Neural progenitor cell (in vitro differentiated cells): ENCODE measurements at regions not wholly inside any gene's neighbourhood (a gene's known extent, or its start where the extent isn't known, plus 50 kb on each side); places are given as distances from the start of the nearest gene placed in this dataset.

ENCODE experiments used
- DNase-seq: peaks from one replicate; pipeline ENCODE4 v3.0.0-alpha.2; 2016; ENCODE audit warnings: low spot score
- H2AFZ ChIP-seq: fragments of 200-600 bp; sonication (generic); replicated peaks from 2 replicates; pipeline ENCODE4 v1.6.1; 2016; ENCODE audit warnings: antibody characterized with exemption
- H3F3A ChIP-seq: fragments of 200-600 bp; sonication (generic); 2 replicates; pipeline ENCODE4 v1.6.1; 2016; ENCODE audit warnings: antibody characterized with exemption, low read depth
- H3K27ac ChIP-seq: fragments of 200-600 bp; sonication (generic); 2 replicates; pipeline ENCODE4 v1.5.1; 2016; ENCODE audit warnings: mild to moderate bottlenecking
- H3K27me3 ChIP-seq: fragments of 200-600 bp; sonication (generic); 2 replicates; pipeline ENCODE4 v1.6.1; 2016; ENCODE audit warnings: mild to moderate bottlenecking, moderate library complexity
- H3K36me3 ChIP-seq: fragments of 200-600 bp; sonication (generic); 2 replicates; pipeline ENCODE4 v1.5.1; 2016
- H3K4me1 ChIP-seq: fragments of 200-600 bp; sonication (generic); 2 replicates; pipeline ENCODE4 v1.6.1; 2016; ENCODE audit warnings: mixed run types
- H3K4me2 ChIP-seq: fragments of 200-600 bp; sonication (generic); 2 replicates; pipeline ENCODE4 v1.6.1; 2016
- H3K4me3 ChIP-seq: fragments of 200-600 bp; sonication (generic); 2 replicates; pipeline ENCODE4 v1.5.1; 2016
- H3K79me2 ChIP-seq: fragments of 200-600 bp; sonication (generic); 2 replicates; pipeline ENCODE4 v1.6.1; 2016; ENCODE audit warnings: low read depth
- H3K9ac ChIP-seq: fragments of 200-600 bp; sonication (generic); 2 replicates; pipeline ENCODE4 v1.6.1; 2016
- H3K9me3 ChIP-seq: fragments of 200-600 bp; sonication (generic); 2 replicates; pipeline ENCODE4 v1.5.1; 2016; ENCODE audit warnings: low read depth
- H4K20me1 ChIP-seq: fragments of 200-600 bp; sonication (generic); 2 replicates; pipeline ENCODE4 v1.6.1; 2016; ENCODE audit warnings: low read depth
- H3K27ac Mint-ChIP-seq: 3 replicates; pipeline ENCODE4 v1.8.0; 2021; ENCODE audit warnings: mixed read lengths
- H3K27me3 Mint-ChIP-seq: 2 replicates; pipeline ENCODE4 v1.8.0; 2022; ENCODE audit warnings: low read depth, mild to moderate bottlenecking, inconsistent platforms, moderate library complexity, mixed read lengths; ENCODE audit not compliant: insufficient read depth
- H3K36me3 Mint-ChIP-seq: 3 replicates; pipeline ENCODE4 v1.8.0; 2021; ENCODE audit warnings: mixed read lengths
- H3K4me1 Mint-ChIP-seq: 3 replicates; pipeline ENCODE4 v1.8.0; 2021; ENCODE audit warnings: mixed read lengths
- H3K4me3 Mint-ChIP-seq: 3 replicates; pipeline ENCODE4 v1.8.0; 2021; ENCODE audit warnings: mild to moderate bottlenecking, moderate library complexity, mixed read lengths
- H3K9me3 Mint-ChIP-seq: 3 replicates; pipeline ENCODE4 v1.8.0; 2020; ENCODE audit warnings: mixed read lengths
- CTCF ChIP-seq: fragments of 200-600 bp; sonication (generic); IDR thresholded peaks from 2 replicates; pipeline ENCODE4 v1.5.1; 2017; ENCODE audit warnings: antibody characterized with exemption, mild to moderate bottlenecking
- EZH2 ChIP-seq: fragments of 200-600 bp; sonication (generic); IDR thresholded peaks from 2 replicates; pipeline ENCODE4 v1.6.1; 2017; ENCODE audit warnings: antibody characterized with exemption, mild to moderate bottlenecking, moderate library complexity
- EZH2phosphoT487 ChIP-seq: fragments of 200-600 bp; sonication (generic); IDR thresholded peaks from 2 replicates; pipeline ENCODE4 v1.6.1; 2017; ENCODE audit warnings: antibody characterized with exemption

DNA sequence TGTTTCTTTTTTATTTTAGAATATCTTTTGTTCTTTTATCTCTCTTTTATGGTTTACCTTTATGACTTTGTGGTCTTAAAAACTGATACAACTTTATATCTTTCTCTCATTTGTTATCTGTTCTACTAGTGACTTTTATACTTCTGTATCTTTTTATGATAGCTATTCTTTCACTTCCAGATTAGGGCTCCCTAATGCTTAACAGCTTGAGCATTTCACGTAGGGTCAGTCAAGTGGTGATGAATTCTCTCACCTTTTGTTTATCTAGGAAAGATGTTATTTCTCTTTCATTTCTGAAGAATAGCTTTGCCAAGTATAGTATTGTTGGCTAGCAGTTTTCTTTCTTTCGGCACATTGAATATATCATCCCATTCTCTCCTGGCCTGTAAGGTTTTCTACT, 123.6 kb downstream of the NUDT12 start:
- H3K27me3 ChIP-seq, result no peaks in the 10 kb centered on the region
- no peaks in the 10 kb centered on the region for H4K20me1 ChIP-seq
- no peaks in the 10 kb centered on the region for H3K36me3 ChIP-seq
- peaks cover 41% of the 10 kb centered on the region for H3K9me3 Mint-ChIP-seq
- H3K4me3 Mint-ChIP-seq, result no peak overlapping the region
- peaks cover 14% of the 10 kb centered on the region for H3K36me3 Mint-ChIP-seq
- DNase-seq, result no peak
- TF ChIP-seq CTCF, result no peak
- TF ChIP-seq EZH2phosphoT487, result no peak
- no peak for TF ChIP-seq EZH2
- H3K4me3 ChIP-seq, result no peak overlapping the region
- H3K4me1 ChIP-seq, result peaks cover 14% of the 10 kb centered on the region
- no peak overlapping the region for H3K4me2 ChIP-seq
- H3K27me3 Mint-ChIP-seq, result peaks cover 9% of the 10 kb centered on the region
- H3K4me1 Mint-ChIP-seq, result peaks cover 34% of the 10 kb centered on the region
- H3K9ac ChIP-seq, result no peak overlapping the region
- H3K79me2 ChIP-seq, result no peaks in the 10 kb centered on the region
- H3K9me3 ChIP-seq, result no peaks in the 10 kb centered on the region
- no peak overlapping the region for H3K27ac ChIP-seq
- no peaks in the 10 kb centered on the region for H3F3A ChIP-seq
- no peak overlapping the region for H2AFZ ChIP-seq
- H3K27ac Mint-ChIP-seq, result no peak overlapping the region

GRCh38 chr5:103436656-103437055, 125.9 kb downstream of the NUDT12 start:
- peaks cover 32% of the 10 kb centered on the region for H3K9me3 Mint-ChIP-seq
- H3K27me3 Mint-ChIP-seq, result peaks cover 5% of the 10 kb centered on the region
- Histone ChIP-seq H3F3A (no peaks in the 10 kb centered on the region), H3K79me2 (no peaks in the 10 kb centered on the region), H3K4me2 (no peak overlapping the region), H3K27ac (no peak overlapping the region), H3K27me3 (no peaks in the 10 kb centered on the region), H4K20me1 (no peaks in the 10 kb centered on the region), H3K9me3 (no peaks in the 10 kb centered on the region), H3K4me1 (peaks cover 11% of the 10 kb centered on the region), H3K9ac (no peak overlapping the region), H3K4me3 (no peak overlapping the region), H2AFZ (no peak overlapping the region), H3K36me3 (no peaks in the 10 kb centered on the region)
- no peak overlapping the region for H3K4me3 Mint-ChIP-seq
- TF ChIP-seq EZH2, result no peak
- TF ChIP-seq EZH2phosphoT487, result no peak
- TF ChIP-seq CTCF, result no peak
- no peak for DNase-seq
- peak overlapping the region; percentile 97 for H3K27ac Mint-ChIP-seq
- peaks cover 37% of the 10 kb centered on the region for H3K4me1 Mint-ChIP-seq
- H3K36me3 Mint-ChIP-seq, result peaks cover 11% of the 10 kb centered on the region

- Histone ChIP-seq H3K9ac (no peak overlapping the region), H3F3A (no peaks in the 10 kb centered on the region), H3K4me1 (peaks cover 6% of the 10 kb centered on the region), H3K79me2 (no peaks in the 10 kb centered on the region), H3K27me3 (no peaks in the 10 kb centered on the region), H3K4me3 (no peak overlapping the region), H3K9me3 (no peaks in the 10 kb centered on the region), H3K4me2 (no peak overlapping the region), H4K20me1 (no peaks in the 10 kb centered on the region), H3K27ac (no peak overlapping the region), H2AFZ (no peak overlapping the region), H3K36me3 (no peaks in the 10 kb centered on the region)
- H3K36me3 Mint-ChIP-seq, result peaks cover 11% of the 10 kb centered on the region
- no peak overlapping the region for H3K4me3 Mint-ChIP-seq
- peaks cover 4% of the 10 kb centered on the region for H3K27me3 Mint-ChIP-seq
- peaks cover 31% of the 10 kb centered on the region for H3K9me3 Mint-ChIP-seq
- peaks cover 37% of the 10 kb centered on the region for H3K4me1 Mint-ChIP-seq
- no peak for TF ChIP-seq CTCF
- TF ChIP-seq EZH2, result no peak
- no peak for TF ChIP-seq EZH2phosphoT487
- DNase-seq, result no peak
- H3K27ac Mint-ChIP-seq, result peak overlapping the region; percentile 97
These were observed 126.5 kb downstream of the NUDT12 start for GRCh38 chr5:103436112-103436511.
